CD4-positive, alpha-beta memory T cell (primary cell): ENCODE measurements at regions not wholly inside any gene's neighbourhood (a gene's known extent, or its start where the extent isn't known, plus 50 kb on each side); places are given as distances from the start of the nearest gene placed in this dataset.
"Not testable (repeated sequence)": the region's sequence is repeated elsewhere in the genome, so short reads cannot be mapped to it uniquely, and the experiment has no call there.

Experiments used
- CTCF ChIA-PET: fragments of 350-600 bp; sonication (Branson Sonifier 250); formaldehyde crosslinking; loops from one replicate; lab custom pipeline; 2021; ENCODE audit warnings: inconsistent platforms; ENCODE audit not compliant: partially characterized antibody; lab: Charles Lee
- POLR2A ChIA-PET: fragments of 350-600 bp; sonication (Branson Sonifier 250); formaldehyde crosslinking; loops from one replicate; lab custom pipeline; 2021; ENCODE audit not compliant: partially characterized antibody; lab: Charles Lee
- DNase-seq, 5 donors: peaks; one replicate each; pipeline versions ENCODE4 v3.0.0 to v3.0.0-alpha.2; 2020 to 2022; ENCODE audit warnings: mixed read lengths in 1 of 5
- H3K27ac ChIP-seq: one replicate; pipeline ENCODE4 v1.7.0; 2013; ENCODE audit warnings: low read depth, low read length
- H3K27me3 ChIP-seq: 2 replicates; pipeline ENCODE4 v1.7.0; 2013; ENCODE audit warnings: mild to moderate bottlenecking, low read length, moderate library complexity; ENCODE audit not compliant: insufficient read depth
- H3K36me3 ChIP-seq: 2 replicates; pipeline ENCODE4 v1.7.0; 2013; ENCODE audit warnings: mild to moderate bottlenecking, low read length, moderate library complexity; ENCODE audit not compliant: insufficient read depth
- H3K4me1 ChIP-seq: 2 replicates; pipeline ENCODE4 v1.7.0; 2013; ENCODE audit warnings: mild to moderate bottlenecking, low read length, moderate library complexity; ENCODE audit not compliant: insufficient read depth
- H3K4me3 ChIP-seq, 2 donors: one replicate each; pipeline ENCODE4 v1.7.0; 2013; ENCODE audit warnings: low read length in 2 of 2, mild to moderate bottlenecking in 1 of 2
- H3K9me3 ChIP-seq, 2 donors: one replicate each; pipeline ENCODE4 v1.7.0; 2013; ENCODE audit warnings: low read length in 2 of 2, control low read depth in 1 of 2; ENCODE audit not compliant: control insufficient read depth in 1 of 2
- H3K27ac Mint-ChIP-seq, 7 donors: one replicate each; pipeline ENCODE4 v1.8.0; 2020 to 2021; ENCODE audit warnings: mixed read lengths in 7 of 7, mild to moderate bottlenecking in 6 of 7, inconsistent platforms in 3 of 7, moderate library complexity in 3 of 7
- H3K27me3 Mint-ChIP-seq, 2 donors: one replicate each; pipeline ENCODE4 v1.8.0; 2020 to 2021; ENCODE audit warnings: mixed read lengths in 2 of 2
- H3K36me3 Mint-ChIP-seq, 2 donors: one replicate each; pipeline ENCODE4 v1.8.0; 2020 to 2021; ENCODE audit warnings: mixed read lengths in 2 of 2, inconsistent platforms in 1 of 2, mild to moderate bottlenecking in 1 of 2
- H3K4me1 Mint-ChIP-seq, 4 donors: one replicate each; pipeline ENCODE4 v1.8.0; 2020 to 2021; ENCODE audit warnings: mixed read lengths in 4 of 4, mild to moderate bottlenecking in 1 of 4
- H3K4me3 Mint-ChIP-seq, 8 donors: one replicate each; pipeline ENCODE4 v1.8.0; 2020 to 2021; ENCODE audit warnings: mixed read lengths in 8 of 8, mild to moderate bottlenecking in 7 of 8, moderate library complexity in 6 of 8, inconsistent platforms in 3 of 8
- H3K9me3 Mint-ChIP-seq, 8 donors: one replicate each; pipeline ENCODE4 v1.8.0; 2020 to 2021; ENCODE audit warnings: mixed read lengths in 8 of 8, mild to moderate bottlenecking in 5 of 8, inconsistent platforms in 3 of 8, moderate library complexity in 1 of 8
- intact Hi-C: fragments of 100-400 bp; cut with micrococcal nuclease; formaldehyde crosslinking; loops from one replicate; pipeline ENCODE4 v1.15.1; 2023

- Mint-ChIP-seq H3K27ac (no peak overlapping the region), H3K4me1 (no peaks in the 10 kb centered on the region), H3K4me3 (no peak overlapping the region), H3K36me3 (no peaks in the 10 kb centered on the region), H3K27me3 (no peaks in the 10 kb centered on the region), H3K9me3 (peaks cover 0 to 14% (median 4%) of the 10 kb centered on the region in 8 donors)
- intact Hi-C loops: no loop called here
- CTCF ChIA-PET: no interaction called here
- H3K27ac ChIP-seq: no peak overlapping the region
- H3K9me3 ChIP-seq: no peaks in the 10 kb centered on the region
- H3K4me3 ChIP-seq: no peak overlapping the region
- no peaks in the 10 kb centered on the region for H3K4me1 ChIP-seq
- POLR2A ChIA-PET: no interaction called here
- DNase-seq: no peak
- H3K36me3 ChIP-seq: no peaks in the 10 kb centered on the region
- H3K27me3 ChIP-seq: no peaks in the 10 kb centered on the region
These were observed 827.0 kb downstream of the C12orf50 start for GRCh38 chr12:87202189-87202588.

- H3K27ac Mint-ChIP-seq: no peak overlapping the region
- Histone ChIP-seq H3K9me3 (no peaks in the 10 kb centered on the region), H3K36me3 (no peaks in the 10 kb centered on the region), H3K4me1 (no peaks in the 10 kb centered on the region), H3K27me3 (no peaks in the 10 kb centered on the region), H3K4me3 (no peak overlapping the region), H3K27ac (no peak overlapping the region)
- intact Hi-C loops: no loop called here
- no peak overlapping the region for H3K4me3 Mint-ChIP-seq
- no peaks in the 10 kb centered on the region for H3K36me3 Mint-ChIP-seq
- ChIA-PET POLR2A (no interaction called here), CTCF (no interaction called here)
- H3K27me3 Mint-ChIP-seq: no peaks in the 10 kb centered on the region
- no peaks in the 10 kb centered on the region for H3K4me1 Mint-ChIP-seq
- peaks cover 0 to 9% (median 3%) of the 10 kb centered on the region in 8 donors for H3K9me3 Mint-ChIP-seq
- DNase-seq: no peak
These were observed 827.6 kb downstream of the C12orf50 start for GRCh38 chr12:87201598-87201997.

- no peaks in the 10 kb centered on the region for H3K36me3 Mint-ChIP-seq
- Histone ChIP-seq H3K4me3 (no peak overlapping the region), H3K4me1 (no peaks in the 10 kb centered on the region), H3K9me3 (no peaks in the 10 kb centered on the region), H3K27me3 (no peaks in the 10 kb centered on the region), H3K36me3 (no peaks in the 10 kb centered on the region), H3K27ac (no peak overlapping the region)
- no peak for DNase-seq
- H3K4me3 Mint-ChIP-seq: no peak overlapping the region
- H3K27ac Mint-ChIP-seq: no peak overlapping the region
- intact Hi-C loops: no loop called here
- ChIA-PET POLR2A (no interaction called here), CTCF (no interaction called here)
- H3K9me3 Mint-ChIP-seq: peaks cover 0 to 6% (median 3%) of the 10 kb centered on the region in 8 donors
- no peaks in the 10 kb centered on the region for H3K27me3 Mint-ChIP-seq
- H3K4me1 Mint-ChIP-seq: no peaks in the 10 kb centered on the region
These were observed 828.8 kb downstream of the C12orf50 start for GRCh38 chr12:87200289-87200979.

GRCh38 chr12:87198181-87198580, 831.0 kb downstream of the C12orf50 start:
- no peaks in the 10 kb centered on the region for H3K27me3 Mint-ChIP-seq
- no peaks in the 10 kb centered on the region for H3K4me1 Mint-ChIP-seq
- no peaks in the 10 kb centered on the region for H3K4me1 ChIP-seq
- H3K9me3 Mint-ChIP-seq: peaks cover 0 to 4% (median 0%) of the 10 kb centered on the region in 8 donors
- no peaks in the 10 kb centered on the region for H3K36me3 ChIP-seq
- no peak overlapping the region for H3K4me3 Mint-ChIP-seq
- no peaks in the 10 kb centered on the region for H3K9me3 ChIP-seq
- no peak overlapping the region for H3K4me3 ChIP-seq
- no peaks in the 10 kb centered on the region for H3K27me3 ChIP-seq
- no peak for DNase-seq
- CTCF ChIA-PET: no interaction called here
- H3K36me3 Mint-ChIP-seq: no peaks in the 10 kb centered on the region
- H3K27ac ChIP-seq: no peak overlapping the region
- intact Hi-C loops: no loop called here
- POLR2A ChIA-PET: no interaction called here
- H3K27ac Mint-ChIP-seq: no peak overlapping the region

- Histone ChIP-seq H3K4me1 (no peaks in the 10 kb centered on the region), H3K27ac (no peak overlapping the region), H3K27me3 (no peaks in the 10 kb centered on the region), H3K36me3 (no peaks in the 10 kb centered on the region), H3K4me3 (no peak overlapping the region), H3K9me3 (no peaks in the 10 kb centered on the region)
- Mint-ChIP-seq H3K36me3 (no peaks in the 10 kb centered on the region), H3K4me1 (no peaks in the 10 kb centered on the region), H3K4me3 (no peak overlapping the region), H3K27me3 (no peaks in the 10 kb centered on the region), H3K27ac (no peak overlapping the region), H3K9me3 (peaks cover 0 to 4% (median 0%) of the 10 kb centered on the region in 8 donors)
- ChIA-PET POLR2A (no interaction called here), CTCF (no interaction called here)
- intact Hi-C loops: no loop called here
- no peak for DNase-seq
These were observed 832.9 kb downstream of the C12orf50 start for GRCh38 chr12:87196321-87196720.

GRCh38 chr12:87194389-87194788, 834.8 kb downstream of the C12orf50 start:
- H3K9me3 ChIP-seq, H3K27ac ChIP-seq, H3K4me3 ChIP-seq, H3K27me3 ChIP-seq, DNase-seq, CTCF ChIA-PET, H3K27ac Mint-ChIP-seq, H3K9me3 Mint-ChIP-seq, H3K4me1 Mint-ChIP-seq, H3K36me3 ChIP-seq, H3K27me3 Mint-ChIP-seq, H3K36me3 Mint-ChIP-seq, intact Hi-C loops, H3K4me1 ChIP-seq, H3K4me3 Mint-ChIP-seq, POLR2A ChIA-PET: not testable (repeated sequence)

- ChIA-PET CTCF (no interaction called here), POLR2A (no interaction called here)
- H3K27ac Mint-ChIP-seq: no peak overlapping the region
- no peaks in the 10 kb centered on the region for H3K27me3 Mint-ChIP-seq
- Histone ChIP-seq H3K9me3 (no peaks in the 10 kb centered on the region), H3K27ac (no peak overlapping the region), H3K4me1 (no peaks in the 10 kb centered on the region), H3K36me3 (no peaks in the 10 kb centered on the region), H3K4me3 (no peak overlapping the region), H3K27me3 (no peaks in the 10 kb centered on the region)
- H3K4me3 Mint-ChIP-seq: no peak overlapping the region
- intact Hi-C loops: no loop called here
- H3K9me3 Mint-ChIP-seq: peaks cover 0 to 6% (median 1%) of the 10 kb centered on the region in 8 donors
- H3K36me3 Mint-ChIP-seq: no peaks in the 10 kb centered on the region
- no peak for DNase-seq
- no peaks in the 10 kb centered on the region for H3K4me1 Mint-ChIP-seq
These were observed 843.8 kb downstream of the C12orf50 start for GRCh38 chr12:87185367-87185766.
